HG03159 (cell line): ENCODE measurements at regions not wholly inside any gene's neighbourhood (a gene's known extent, or its start where the extent isn't known, plus 50 kb on each side); places are given as distances from the start of the nearest gene placed in this dataset.

Experiments
- ATAC-seq: cut with Tn5 transposase; IDR thresholded peaks from one replicate; pipeline ENCODE4 v1.9.1; 2021; ENCODE audit warnings: mild to moderate bottlenecking, moderate library complexity; ENCODE audit not compliant: unreplicated experiment

GRCh38 chr2:128733450-128733849, 414.8 kb upstream of the HS6ST1 start:
- ATAC-seq, result no peak

DNA sequence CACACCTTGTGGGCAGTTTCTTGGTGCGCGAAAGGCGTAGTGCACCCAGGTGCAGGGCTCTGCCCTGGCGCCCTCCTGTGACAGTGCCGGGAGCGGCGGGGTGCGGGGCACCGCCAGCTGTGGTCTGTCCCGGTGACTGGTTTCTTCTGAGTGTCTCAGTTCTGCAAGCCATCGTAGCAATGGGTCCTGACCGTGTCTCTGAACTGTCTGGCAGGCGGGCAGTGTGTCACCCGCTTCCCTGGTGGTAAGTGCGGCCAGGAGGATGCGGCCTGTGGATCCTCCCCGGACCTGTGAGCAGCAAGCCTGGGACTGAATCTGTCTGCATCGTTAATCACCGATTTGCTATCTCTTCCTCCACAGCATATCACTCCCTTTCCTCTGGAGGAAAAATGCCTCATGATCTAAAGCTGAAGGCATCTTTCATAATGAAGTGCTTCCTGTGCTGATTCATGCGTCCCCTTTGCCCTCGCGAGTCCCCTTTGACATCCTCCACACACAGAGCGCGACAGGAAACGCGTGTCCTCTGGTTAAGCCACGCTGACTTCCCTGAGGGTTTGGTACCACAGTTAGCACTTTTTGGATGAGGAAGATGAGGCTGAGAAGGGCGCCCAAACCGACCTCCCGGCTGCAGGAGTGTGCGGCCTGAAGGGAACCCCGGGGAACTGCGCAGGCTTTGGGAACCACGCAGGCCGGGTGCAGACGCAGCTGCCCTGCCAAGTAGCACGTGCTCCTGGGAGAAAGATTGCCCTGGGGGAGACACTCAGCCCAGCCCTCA, 416.0 kb upstream of the HS6ST1 start:
- ATAC-seq, result no peak

- no peak for ATAC-seq
Measured at GRCh38 chr2:128735296-128735960, 416.8 kb upstream of the HS6ST1 start.

- no peak for ATAC-seq
Measured at GRCh38 chr2:128736046-128736688, 417.5 kb upstream of the HS6ST1 start.

- peak; percentile 54 for ATAC-seq
Measured at GRCh38 chr2:128736689-128737545, 418.2 kb upstream of the HS6ST1 start.

GRCh38 chr2:128737546-128737826, 418.8 kb upstream of the HS6ST1 start:
- no peak for ATAC-seq

DNA sequence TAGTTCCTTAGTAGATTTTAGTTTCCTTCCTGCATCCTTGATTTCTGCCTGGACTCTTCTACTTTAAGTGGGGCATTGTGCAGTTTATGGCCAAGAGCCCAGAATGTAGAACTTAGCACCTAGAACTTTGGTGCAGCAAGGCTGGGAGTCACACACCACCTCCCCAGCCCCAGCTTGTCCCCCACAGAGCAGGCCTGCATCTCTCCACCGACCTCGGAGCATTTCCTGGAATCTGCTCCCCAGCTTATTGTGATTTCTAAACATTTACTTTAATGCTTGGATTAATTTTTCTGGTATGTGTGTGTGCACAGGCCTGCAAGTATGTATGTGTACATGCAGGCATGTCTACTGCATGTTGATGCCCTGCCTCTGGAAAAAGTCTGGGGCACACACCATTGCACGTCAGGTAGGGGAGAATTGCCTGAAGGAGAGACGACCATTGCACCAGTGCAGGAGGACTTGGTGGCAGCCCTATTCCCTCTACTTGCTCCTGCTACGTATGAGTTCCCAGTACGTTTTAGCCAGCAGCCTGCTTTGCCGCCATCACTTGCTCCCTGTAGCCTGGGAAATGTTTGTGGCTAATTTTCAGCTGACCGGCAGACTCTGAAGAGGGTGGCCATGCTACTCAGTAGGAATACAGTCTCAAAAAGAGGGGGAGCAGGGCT, 419.9 kb upstream of the HS6ST1 start:
- ATAC-seq, result no peak

DNA sequence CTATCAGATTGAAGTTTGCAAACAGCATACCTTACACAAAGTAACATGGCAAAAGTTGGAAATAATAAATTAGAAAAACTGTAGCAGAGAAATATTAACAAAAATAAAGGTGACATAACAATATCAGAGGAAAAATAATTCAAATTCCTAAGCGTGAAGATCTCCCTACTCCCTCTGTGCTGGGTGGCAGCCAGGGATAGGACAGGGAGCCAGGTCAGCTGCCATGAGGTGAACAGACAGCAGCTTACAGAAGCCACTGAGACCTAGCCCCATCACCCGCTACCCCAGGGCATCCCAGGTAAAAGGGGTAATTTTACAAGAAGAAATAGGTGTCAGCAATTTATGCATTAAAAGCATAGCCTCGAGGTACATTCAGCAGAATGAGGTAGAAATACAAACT, 423.8 kb upstream of the HS6ST1 start:
- no peak for ATAC-seq

GRCh38 chr2:128745946-128746345, 427.3 kb upstream of the HS6ST1 start:
- ATAC-seq, result no peak

DNA sequence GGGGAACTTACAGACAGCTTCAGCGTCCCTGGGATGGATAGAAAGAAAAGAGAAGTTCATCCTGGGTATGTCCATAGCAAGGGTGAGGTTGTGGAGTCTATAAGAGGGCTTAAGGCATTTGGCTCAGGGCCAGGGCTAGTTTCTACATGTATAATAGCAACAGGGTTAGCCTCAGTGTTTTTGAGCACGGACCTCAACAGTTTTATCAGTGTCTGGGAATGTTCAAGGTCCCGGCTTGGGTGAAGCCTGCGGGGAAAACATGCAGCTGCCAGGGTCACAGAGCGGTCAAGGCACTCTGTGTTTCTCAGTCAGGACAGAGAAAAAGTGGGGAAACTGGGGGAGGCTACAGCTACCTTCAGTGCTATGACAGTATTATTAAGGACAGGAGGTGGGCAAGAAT, 427.7 kb upstream of the HS6ST1 start:
- no peak for ATAC-seq

DNA sequence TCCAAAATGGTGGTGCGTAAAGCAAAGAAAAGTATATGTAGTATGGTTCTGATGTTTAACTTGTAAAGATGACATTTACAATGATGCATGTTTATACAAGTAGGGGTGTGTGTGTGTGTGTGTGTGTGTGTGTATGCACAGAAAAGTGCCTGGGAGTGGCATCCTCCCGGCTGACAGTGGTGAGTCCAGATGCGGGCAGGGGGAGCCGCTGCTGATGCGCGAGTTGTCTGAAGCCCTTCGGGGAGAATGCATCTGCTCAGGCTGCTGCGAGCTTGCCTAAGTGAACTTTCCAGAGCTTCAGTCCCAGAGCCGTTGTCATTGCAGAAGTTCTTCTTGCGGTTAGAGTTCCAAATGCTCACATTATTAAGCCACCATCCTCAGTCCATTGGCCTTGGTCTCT, 429.7 kb upstream of the HS6ST1 start:
- no peak for ATAC-seq

DNA sequence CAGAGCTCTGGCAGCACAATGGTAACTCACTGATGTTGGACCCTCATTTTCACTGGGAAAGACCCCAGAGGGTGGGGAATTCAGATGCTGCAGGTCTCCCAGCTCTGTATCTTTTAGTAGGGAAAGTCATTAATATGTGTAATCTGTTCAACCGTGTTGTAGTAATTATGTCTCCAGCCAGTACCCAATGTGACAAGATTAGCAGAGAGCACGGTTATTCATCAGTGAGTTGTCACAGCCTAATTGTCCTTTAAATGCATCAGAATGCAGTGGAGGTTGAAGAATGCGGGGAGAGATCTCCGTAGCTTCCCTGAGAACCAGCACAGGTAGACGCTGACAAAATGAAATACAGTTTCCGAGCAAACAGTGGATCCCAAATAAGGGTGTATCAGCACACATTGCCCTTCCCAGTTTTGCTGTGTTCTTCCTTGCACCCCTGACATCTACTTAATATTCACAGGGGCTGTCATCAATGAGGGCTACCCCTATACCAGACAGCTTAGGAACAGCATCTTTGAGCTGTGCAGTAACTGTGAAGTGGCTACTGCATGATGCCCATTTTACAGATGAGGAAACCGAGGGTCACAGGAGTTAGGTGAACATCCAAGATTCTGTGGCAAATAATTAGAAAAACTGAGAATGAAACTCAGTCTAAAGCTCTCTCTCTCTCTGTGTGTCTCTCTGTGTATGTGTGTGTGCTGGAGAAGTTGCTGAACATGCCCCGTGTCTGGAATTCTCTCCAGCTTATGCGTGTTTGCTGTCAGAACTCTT, 430.4 kb upstream of the HS6ST1 start:
- ATAC-seq, result no peak

DNA sequence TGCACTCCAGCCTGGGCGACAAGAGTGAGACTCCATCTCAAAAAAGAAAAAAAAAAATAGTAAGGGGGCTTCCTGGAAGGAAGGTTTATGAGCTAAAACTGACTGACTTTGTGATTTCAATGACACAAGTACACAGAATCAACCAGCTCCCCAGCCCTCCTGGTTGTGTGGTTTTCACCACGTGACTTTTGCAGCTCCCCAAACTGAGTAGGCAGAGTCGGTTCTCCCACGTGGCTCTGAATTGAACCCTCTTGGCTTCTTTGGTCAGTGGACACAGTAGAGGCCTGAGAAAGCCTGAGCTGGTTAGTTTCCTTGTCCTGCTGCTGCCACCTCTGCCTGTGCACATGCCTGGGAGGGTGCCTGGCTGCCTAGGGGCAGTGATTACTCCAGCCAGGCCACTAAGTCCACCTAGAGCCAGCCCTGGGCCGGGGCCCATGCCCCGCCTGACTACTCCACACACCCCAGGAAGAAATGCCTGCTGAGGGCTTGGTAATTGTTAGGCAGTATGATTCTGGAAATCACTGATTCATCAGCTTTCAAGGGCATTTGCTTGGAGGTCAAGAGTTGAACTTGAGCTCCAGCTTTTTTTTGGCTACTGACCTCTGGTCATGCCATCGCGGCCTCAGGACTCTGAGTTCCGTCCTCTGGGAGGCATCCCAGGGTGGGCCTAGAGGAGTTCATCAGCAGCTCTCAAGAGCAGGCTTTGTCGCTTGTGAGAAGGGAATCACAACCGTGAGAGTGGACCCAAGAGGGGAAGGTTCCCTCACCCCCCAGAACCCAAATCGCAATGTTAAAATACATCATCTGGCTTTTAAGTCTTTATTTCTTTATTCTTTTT, 431.9 kb upstream of the HS6ST1 start:
- no peak for ATAC-seq

GRCh38 chr2:128751746-128752145, 433.1 kb upstream of the HS6ST1 start:
- ATAC-seq, result no peak

DNA sequence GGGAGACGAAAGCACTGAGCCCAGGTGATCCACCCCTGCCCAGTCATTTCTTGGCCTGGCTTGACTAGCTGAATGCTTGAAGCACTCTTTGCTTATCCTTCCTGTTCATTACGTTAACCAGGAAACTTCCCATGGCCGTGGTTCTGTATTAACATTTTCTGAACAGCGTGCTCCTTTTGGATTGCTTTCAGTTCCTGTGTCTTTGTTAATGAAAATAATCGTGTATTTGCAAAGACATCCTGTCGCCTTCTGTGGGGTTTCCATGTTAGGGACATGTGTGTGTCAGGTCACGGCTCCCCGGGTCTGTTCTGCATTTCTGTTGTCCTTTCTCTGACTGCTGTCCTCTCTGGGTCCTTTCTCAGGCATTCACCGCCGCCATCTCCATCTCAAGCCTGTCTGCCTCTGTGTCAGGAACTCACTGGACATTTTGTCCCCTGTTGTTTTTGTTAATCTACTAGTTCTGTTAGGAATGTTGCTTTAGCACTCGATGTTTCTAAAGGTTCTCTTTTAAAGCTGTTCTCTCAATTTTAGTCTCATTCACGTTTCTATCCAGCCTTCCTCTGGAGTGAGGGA, 434.1 kb upstream of the HS6ST1 start:
- ATAC-seq, result no peak

DNA sequence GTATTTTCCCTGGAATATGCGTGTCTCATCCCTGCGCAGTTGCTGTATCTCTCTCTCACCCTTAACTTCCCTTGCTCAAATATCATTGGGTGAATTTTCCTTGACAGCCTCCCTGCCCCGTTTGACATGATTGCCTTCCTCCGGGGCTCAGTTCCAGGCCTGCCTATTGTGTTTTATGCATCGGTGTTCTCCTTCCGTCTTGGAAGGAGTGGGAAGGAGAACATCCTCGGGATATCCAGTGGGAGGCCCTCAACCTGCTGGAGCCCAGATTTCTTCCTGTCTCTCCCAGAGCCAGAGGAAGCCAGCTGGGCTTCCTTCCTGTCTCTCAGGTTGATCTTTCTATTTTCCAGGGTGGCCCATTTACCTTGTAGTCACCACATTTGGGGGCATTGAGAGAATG, 434.7 kb upstream of the HS6ST1 start:
- ATAC-seq, result no peak

GRCh38 chr2:128753800-128754199, 435.1 kb upstream of the HS6ST1 start:
- ATAC-seq, result no peak

GRCh38 chr2:128754246-128754724, 435.6 kb upstream of the HS6ST1 start:
- ATAC-seq, result peak; percentile 89
